NCI-H526 treated with DMSO at 0.1 percent for 48 hours (cell line): ENCODE measurements at regions not wholly inside any gene's neighbourhood (a gene's known extent, or its start where the extent isn't known, plus 50 kb on each side); places are given as distances from the start of the nearest gene placed in this dataset.

Source experiments
- DNase-seq: peaks from one replicate; lab custom pipeline; 2025; lab: John Stamatoyannopoulos, UW

GRCh38 chr14:39763402-39763890, 331.2 kb upstream of the FBXO33 start:
- no peak for DNase-seq

DNA sequence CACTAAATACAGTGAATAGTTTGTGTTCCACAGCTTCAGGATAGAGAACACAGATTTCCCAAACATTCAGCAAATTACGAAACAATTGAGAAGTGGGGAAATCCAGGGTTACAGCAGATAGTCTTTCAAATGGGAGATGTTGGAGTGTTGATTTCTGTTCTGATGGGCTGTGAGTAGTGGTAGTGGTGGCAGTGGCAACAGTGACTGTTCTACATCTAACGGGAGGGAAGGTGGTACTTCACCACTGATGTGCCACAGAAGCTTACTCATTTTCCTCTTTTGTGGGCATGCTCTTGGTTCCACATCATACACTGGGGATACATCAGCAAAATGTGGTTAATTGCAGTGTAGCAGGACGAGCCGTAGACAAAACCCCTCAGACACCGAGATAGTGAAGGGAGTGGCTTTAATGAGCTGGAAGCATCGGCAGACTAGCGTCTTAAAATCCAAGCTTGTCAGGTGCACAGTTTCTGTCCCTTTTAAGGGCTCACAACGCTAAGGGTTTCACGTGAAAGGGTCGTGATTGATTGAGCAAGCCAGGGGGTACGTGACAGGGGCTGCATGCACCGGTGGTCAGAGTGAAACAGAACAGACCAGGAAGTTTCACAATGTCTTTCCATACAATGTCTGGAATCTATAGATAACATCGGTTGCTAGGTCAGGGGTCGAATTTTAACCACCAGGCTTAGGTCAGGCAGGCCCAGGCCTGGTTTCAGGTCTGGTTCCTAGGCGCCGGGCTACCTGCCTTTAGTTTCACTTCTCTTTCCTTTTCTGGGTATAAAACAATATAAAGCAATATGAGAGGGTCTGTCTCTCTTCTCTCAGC, 330.6 kb upstream of the FBXO33 start:
- no peak for DNase-seq

DNA sequence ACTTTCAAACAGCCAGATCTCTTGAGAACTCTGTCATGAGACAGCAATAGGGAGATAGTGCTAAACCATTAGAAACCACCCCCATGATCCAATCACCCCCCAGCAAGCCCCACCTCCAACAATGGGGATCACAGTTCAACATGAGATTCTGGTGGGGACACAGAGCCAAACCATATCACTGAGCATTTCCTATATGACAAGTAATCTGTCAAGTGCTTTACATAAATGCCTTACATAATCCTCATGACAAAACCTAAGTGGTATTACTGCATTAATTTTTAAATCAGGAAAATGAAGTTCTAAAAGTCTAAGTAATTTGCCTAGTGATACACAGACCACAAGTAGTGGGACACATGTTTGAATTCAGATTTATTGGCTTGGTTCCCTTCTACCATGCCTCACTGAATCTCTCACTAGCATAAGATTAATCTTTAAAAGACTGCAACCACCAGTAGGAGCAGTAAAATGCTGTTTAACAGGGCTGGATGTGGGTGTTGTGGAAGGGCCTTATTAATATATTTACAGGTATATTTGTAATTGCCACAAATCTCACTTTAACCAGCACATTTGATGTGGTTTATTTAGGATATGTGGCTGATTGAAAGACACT, 323.1 kb upstream of the FBXO33 start:
- DNase-seq, result no peak

DNA sequence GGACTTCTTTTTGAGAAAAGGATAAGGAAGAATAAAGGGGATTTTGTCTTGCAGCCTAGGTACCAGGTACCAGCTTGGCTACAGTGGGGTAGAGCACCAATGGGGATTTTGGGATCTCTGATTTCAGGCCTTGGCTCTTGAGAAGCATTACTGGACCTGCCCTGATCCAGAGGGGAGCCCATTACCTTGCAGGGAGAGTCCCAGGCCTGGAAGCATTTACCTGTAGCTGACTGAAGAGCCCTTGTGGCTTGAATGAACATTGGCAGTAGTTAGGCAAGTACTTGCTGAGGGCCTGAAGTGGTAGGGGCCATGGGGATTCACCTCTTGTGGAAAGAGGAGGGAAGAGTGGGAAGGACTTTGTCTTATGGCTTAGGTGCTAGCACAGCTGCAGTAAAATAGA, 308.2 kb upstream of the FBXO33 start:
- DNase-seq, result no peak

- no peak for DNase-seq
Observed at GRCh38 chr14:39739796-39740195, 307.6 kb upstream of the FBXO33 start.

DNA sequence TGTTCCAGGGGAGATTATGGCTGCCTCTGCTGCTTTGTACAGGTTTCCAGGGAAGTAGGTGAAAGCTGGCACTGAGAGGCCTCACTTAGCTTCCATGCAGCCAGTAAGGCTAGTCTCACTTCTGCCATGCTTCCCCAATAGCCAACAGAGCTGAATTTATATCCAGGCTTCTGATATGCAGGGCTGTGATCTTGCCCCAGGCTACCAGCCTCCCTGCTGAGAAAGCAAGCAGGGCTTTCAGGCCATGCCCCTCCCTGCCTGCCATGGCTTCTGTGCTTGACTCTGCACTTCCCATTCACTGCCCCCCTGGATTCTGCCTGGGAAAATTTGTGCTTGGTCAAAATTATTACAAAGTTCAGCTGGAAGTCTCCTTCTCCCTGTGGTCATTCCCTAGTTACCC, 302.1 kb upstream of the FBXO33 start:
- DNase-seq, result no peak

DNA sequence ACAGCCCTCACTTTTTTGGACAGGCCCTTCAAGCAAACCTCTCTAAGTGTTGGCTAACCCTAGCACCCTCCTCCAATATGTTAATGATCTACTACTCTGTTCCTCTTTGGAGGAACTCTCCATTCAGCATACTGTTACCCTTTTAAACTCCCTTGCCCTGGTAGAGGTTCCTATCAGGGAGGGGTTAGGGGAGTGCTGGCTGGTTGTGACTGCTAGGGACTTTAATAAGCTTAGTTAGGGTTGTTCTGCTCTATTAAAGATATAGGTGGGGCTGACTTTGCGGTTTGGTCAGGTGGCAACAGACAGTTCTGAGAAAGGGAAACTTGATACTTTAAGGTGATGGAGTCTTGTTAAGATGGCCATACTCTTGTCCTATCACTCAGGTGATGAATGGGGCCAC, 301.5 kb upstream of the FBXO33 start:
- no peak for DNase-seq

DNA sequence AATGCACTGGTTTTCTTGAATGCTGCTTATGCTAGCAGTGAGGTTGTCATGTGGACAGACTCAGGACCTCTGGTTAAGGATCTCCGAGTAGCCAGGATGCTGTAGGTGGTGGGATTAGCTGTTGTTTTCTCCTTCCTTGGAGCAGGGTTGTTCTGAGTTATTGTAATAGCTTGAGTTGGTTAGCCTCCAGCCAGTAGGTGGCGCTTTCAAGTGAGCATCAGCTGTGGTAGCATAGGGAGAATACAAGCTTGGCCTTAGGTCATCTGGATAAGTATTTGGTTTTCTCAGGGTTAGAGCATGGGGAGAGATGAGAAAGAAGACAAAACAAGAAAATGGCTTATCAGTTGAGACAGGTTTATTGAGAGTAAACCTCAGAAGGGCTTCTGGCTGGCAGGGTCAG, 299.7 kb upstream of the FBXO33 start:
- DNase-seq, result no peak

DNA sequence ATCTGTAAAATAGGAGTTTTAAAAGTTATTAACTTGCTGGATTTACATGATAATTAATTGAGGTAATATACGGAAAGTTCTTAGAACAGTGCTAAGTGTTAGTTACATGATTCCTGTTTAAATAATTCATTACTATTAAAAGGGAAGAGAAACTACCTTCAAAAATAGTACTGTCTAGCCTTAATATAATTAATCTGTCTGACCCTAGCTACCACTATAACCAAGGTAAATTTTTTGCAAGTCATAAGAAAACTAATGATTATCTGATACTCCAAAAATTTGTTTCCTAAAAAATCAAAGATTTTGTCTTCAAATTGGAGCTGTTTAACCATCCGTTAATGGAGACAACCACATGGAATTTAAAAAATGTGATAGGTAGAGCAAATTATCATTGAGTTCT, 294.3 kb upstream of the FBXO33 start:
- no peak for DNase-seq

DNA sequence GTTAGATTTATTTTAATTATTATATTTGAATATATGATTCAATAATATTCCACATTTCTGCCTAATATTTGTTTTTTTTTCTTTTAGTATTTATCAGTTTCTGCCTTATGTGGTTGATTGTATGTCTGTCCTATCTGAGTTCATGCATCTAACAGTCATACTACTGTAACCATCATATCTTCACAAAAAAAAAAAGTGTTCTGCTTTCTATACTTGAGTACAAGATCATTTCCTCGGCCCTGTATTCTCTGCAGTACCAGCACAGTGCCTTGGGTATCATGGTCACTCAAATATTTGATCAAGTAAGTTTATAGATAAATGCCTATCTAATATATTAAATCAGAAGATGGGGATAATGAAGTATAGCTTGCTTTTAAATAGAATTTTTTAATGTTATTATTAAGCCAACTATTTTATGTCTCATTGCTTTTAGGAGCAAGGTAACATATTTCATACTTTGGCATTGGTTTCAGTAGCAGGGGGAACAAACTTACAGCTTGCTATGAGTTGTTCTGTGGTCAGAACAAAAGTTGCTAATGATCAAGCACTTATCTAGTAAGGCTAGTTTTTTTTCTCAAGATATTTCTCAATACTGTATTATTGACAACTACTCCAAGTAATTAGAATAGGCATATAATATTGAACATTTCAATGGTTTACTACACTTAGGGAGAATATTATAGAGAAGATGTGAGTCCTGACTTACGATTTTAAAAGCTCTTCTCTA, 290.5 kb upstream of the FBXO33 start:
- no peak for DNase-seq

- no peak for DNase-seq
Observed at GRCh38 chr14:39716987-39717570, 284.8 kb upstream of the FBXO33 start.

GRCh38 chr14:39712293-39712999, 280.2 kb upstream of the FBXO33 start:
- no peak for DNase-seq

- no peak for DNase-seq
Observed at GRCh38 chr14:39704594-39704993, 272.4 kb upstream of the FBXO33 start.

DNA sequence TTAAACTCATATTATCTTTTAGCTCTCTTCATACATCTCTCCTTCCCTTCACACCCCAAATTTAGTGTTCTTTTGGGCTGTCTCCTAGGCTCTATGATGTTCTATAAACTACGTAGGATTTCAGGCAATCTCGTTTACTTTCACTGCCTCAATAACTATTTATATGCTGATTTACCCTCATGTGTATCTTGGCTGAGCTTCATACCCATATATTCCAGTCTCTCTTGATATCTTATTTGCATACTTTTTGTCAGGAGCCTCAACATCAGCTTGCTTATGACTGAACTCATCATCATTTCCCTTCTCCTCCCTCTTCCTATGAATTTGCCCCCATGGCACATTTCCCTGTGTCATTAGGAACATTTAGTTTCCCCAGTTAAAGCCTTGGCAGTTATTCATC, 262.1 kb upstream of the FBXO33 start:
- no peak for DNase-seq

- no peak for DNase-seq
Observed at GRCh38 chr14:39683691-39684260, 251.5 kb upstream of the FBXO33 start.

DNA sequence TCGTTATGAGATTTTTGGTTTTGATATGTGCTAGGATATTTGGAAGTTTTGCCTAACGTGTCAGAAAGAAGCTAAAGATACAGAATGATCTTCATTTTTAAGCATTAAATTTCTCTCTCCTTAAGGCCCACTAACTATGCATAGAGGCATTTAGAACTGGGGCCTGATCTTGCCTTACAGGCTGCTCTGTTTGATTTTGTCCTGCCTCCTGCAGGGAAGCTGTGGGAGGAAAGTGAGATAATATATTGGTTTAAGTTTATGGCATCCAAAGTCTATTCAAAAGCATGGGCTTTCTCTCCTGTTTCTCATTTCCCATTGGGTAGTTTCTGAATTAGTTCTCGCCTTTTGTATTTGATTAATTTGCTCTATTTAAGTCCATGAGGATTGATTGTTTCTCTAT, 250.3 kb upstream of the FBXO33 start:
- DNase-seq, result no peak

DNA sequence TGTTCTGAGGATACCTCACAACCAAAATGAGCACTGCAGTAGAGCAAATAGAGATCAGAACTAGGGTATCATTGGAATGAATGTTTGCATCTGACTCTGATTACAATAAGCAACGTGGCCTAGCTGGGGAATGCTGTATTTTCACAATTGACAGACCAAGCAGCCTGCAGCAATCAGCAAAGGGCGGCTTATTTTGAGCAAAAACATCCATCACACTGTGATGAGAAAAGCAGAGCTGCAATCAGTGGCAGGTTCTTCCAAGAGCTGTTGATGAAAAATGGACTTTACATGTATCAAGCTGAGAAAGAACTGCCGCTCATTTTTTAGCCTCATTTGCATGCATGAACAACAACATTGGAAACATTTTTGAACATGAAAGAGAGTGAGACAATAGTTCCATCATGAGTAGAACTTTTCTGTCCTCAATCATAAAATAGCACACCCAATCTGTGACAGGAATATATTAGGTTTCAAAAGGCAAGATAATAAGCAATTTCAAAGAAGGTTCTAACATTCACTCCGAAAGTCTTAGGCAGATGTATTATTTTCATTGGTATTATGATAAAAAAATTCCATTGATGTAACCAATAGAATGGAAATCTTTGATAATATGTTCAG, 249.7 kb upstream of the FBXO33 start:
- DNase-seq, result no peak

DNA sequence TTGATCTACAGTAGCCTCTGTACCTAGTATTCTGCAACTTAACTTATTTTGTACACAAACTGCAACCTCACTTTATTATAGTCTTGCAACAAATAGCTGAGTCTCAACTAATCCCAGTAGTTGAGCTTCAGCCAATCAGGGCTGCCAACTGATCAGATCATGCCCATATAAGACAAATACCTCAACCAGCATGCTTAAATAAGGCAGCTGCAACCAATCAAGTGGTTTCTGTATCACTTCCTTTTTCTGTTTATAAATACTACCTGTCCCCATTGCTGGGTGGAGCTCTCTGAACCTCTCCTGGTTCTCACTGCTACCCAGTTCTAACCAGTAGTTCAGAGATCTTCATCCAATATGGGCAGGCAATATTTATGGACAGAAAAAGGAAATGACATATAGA, 248.5 kb upstream of the FBXO33 start:
- no peak for DNase-seq

DNA sequence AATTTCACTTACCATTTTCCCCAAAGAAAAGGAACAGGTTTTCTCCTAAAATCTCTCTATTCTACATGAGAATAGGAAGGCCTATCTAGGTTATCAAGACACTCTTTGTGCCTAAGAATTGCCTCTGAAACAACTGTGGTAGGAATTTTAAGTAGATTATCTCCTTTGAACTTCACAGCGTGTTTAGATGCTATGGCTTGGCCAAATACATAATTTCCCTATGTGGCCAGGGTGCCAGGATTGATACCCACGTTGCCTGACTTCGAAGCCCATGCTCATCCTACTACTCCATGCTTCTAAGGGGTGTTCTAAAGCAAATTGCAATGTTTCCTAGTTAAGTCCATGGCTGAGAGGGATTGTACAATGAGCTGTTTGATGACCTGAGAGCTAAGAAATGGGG, 241.5 kb upstream of the FBXO33 start:
- DNase-seq, result no peak

DNA sequence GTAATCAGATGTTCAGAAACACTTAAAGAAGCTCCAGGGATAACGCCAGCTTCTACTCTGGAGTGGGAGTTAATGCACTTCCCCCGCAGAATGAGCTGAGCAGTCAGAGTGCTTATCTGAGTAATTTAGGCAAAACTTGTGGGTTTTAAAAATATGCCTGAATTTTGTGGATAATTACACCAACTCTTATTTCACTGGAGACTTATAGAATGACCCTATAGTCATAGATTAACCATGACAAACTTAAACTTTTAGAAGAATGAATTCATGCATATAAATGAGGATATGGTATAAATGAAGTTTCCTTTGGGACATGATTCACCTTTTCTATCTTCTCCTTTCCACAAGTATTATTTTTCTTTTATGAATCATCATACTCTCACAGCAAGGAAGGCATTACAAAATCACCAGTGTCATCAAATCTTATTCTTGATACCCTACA, 241.1 kb upstream of the FBXO33 start:
- no peak for DNase-seq

DNA sequence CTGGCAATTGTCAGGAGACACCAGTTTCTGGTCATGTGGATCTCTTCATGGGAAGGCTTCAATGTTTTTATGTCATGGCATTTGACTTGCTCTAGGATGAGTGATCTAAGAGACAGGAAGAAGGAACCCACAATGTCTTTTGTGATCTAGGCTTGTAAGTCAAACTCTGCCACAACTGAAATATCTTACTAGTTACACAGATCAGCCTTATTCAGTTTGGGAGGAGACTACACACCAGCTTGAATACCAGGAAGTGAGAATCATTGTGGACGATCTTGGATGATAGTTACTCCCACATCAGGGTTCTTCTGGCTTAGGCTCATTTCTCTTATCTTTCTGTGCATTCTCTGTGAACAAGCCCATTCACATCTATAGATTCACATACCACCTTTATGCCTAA, 236.2 kb upstream of the FBXO33 start:
- no peak for DNase-seq
